IMR-90 (cell line): ENCODE measurements at regions not wholly inside any gene's neighbourhood (a gene's known extent, or its start where the extent isn't known, plus 50 kb on each side); places are given as distances from the start of the nearest gene placed in this dataset.

ENCODE experiments used
- ATAC-seq: fragments of 200-7000 bp; cut with Tn5 transposase; 2 replicates; pipeline ENCODE4 v1.9.1; 2020; ENCODE audit warnings: low read depth, mild to moderate bottlenecking, moderate library complexity
- BruUV-seq: library from RNA; stranded (reverse); fragments of 400-500 nt; replicated peaks from 2 replicates; lab custom pipeline; 2021; lab: Mats Ljungman, UMichigan
- CTCF ChIA-PET: fragments of 300-600 bp; formaldehyde crosslinking; extraction: SDS; loops from one replicate; lab custom pipeline; 2021; ENCODE audit warnings: antibody characterized with exemption; lab: Yijun Ruan, JAX
- POLR2A ChIA-PET: fragments of 300-600 bp; sonication (Branson Sonifier 250); formaldehyde crosslinking; loops from one replicate; lab custom pipeline; 2022; ENCODE audit warnings: antibody characterized with exemption; ENCODE audit not compliant: unreplicated experiment; lab: Charles Lee
- DNase-seq: peaks from one replicate; pipeline ENCODE4 v3.0.0; 2013
- H2AFZ ChIP-seq: replicated peaks from 2 replicates; pipeline ENCODE3; 2013; ENCODE audit warnings: low read length, mild to moderate bottlenecking; ENCODE audit not compliant: poor library complexity
- H2AK5ac ChIP-seq: 2 replicates; pipeline ENCODE4 v1.6.1; 2013; ENCODE audit warnings: low read depth, low read length, inconsistent platforms
- H2AK9ac ChIP-seq: replicated peaks from 2 replicates; pipeline ENCODE3; 2013; ENCODE audit warnings: mild to moderate bottlenecking, low read depth, low read length, moderate library complexity; ENCODE audit not compliant: poor library complexity
- H2BK120ac ChIP-seq: 2 replicates; pipeline ENCODE4 v1.6.1; 2013; ENCODE audit warnings: low read depth, low read length, inconsistent platforms
- H2BK15ac ChIP-seq: 3 replicates; pipeline ENCODE4 v1.6.1; 2013; ENCODE audit warnings: low read depth, low read length, inconsistent platforms
- H2BK20ac ChIP-seq: 2 replicates; pipeline ENCODE4 v1.6.1; 2013; ENCODE audit warnings: low read depth, mild to moderate bottlenecking, inconsistent platforms, low read length, moderate library complexity
- H2BK5ac ChIP-seq: 2 replicates; pipeline ENCODE4 v1.6.1; 2013; ENCODE audit warnings: mild to moderate bottlenecking, low read depth, low read length, inconsistent platforms; ENCODE audit not compliant: poor library complexity, severe bottlenecking
- H3K14ac ChIP-seq: replicated peaks from 2 replicates; pipeline ENCODE4 v1.6.1; 2013; ENCODE audit warnings: low read depth, low read length, inconsistent platforms
- H3K18ac ChIP-seq: 2 replicates; pipeline ENCODE4 v1.6.1; 2013; ENCODE audit warnings: low read depth, low read length, control low read depth
- H3K23ac ChIP-seq: 2 replicates; pipeline ENCODE4 v1.6.1; 2013; ENCODE audit warnings: low read depth, low read length, inconsistent platforms
- H3K27ac ChIP-seq: 2 replicates; pipeline ENCODE4 v1.5.1; 2013; ENCODE audit warnings: mild to moderate bottlenecking, control low read depth, low read length; ENCODE audit not compliant: insufficient read depth
- H3K27me3 ChIP-seq: 2 replicates; pipeline ENCODE4 v1.6.1; 2013; ENCODE audit warnings: low read length; ENCODE audit not compliant: control insufficient read depth, insufficient read depth
- H3K36me3 ChIP-seq: 2 replicates; pipeline ENCODE4 v1.6.1; 2013; ENCODE audit warnings: low read length, mixed read lengths; ENCODE audit not compliant: control insufficient read depth, insufficient read depth
- H3K4ac ChIP-seq: 2 replicates; pipeline ENCODE4 v1.6.1; 2013; ENCODE audit warnings: low read depth, low read length, inconsistent platforms
- H3K4me1 ChIP-seq: 2 replicates; pipeline ENCODE4 v1.6.1; 2013; ENCODE audit warnings: low read length, mixed read lengths; ENCODE audit not compliant: control insufficient read depth, insufficient read depth
- H3K4me2 ChIP-seq: 2 replicates; pipeline ENCODE4 v1.6.1; 2013; ENCODE audit warnings: low read depth, mild to moderate bottlenecking, control low read depth, low read length, moderate library complexity
- H3K4me3 ChIP-seq: 2 replicates; pipeline ENCODE4 v1.5.1; 2013; ENCODE audit warnings: low read depth, mild to moderate bottlenecking, control low read depth, low read length, moderate library complexity; ENCODE audit not compliant: insufficient read depth
- H3K56ac ChIP-seq: 2 replicates; pipeline ENCODE4 v1.6.1; 2013; ENCODE audit warnings: low read length, inconsistent platforms; ENCODE audit not compliant: insufficient read depth; ENCODE audit errors: extremely low read depth
- H3K79me1 ChIP-seq, 2 experiments: 2 replicates each; pipeline ENCODE4 v1.6.1; 2013; ENCODE audit warnings: low read length in 2 of 2, inconsistent platforms in 1 of 2, low read depth in 1 of 2
- H3K9ac ChIP-seq: 2 replicates; pipeline ENCODE4 v1.6.1; 2013; ENCODE audit warnings: low read depth, low read length, control low read depth
- H3K9me1 ChIP-seq: 2 replicates; pipeline ENCODE4 v1.6.1; 2013; ENCODE audit warnings: low read length, inconsistent platforms; ENCODE audit not compliant: insufficient read depth
- H3K9me3 ChIP-seq: 2 replicates; pipeline ENCODE4 v1.6.1; 2013; ENCODE audit warnings: low read length; ENCODE audit not compliant: control insufficient read depth, insufficient read depth
- H4K20me1 ChIP-seq: 2 replicates; pipeline ENCODE4 v1.6.1; 2013; ENCODE audit warnings: low read length, inconsistent platforms; ENCODE audit not compliant: insufficient read depth
- H4K5ac ChIP-seq: 2 replicates; pipeline ENCODE4 v1.6.1; 2013; ENCODE audit warnings: mild to moderate bottlenecking, low read depth, low read length, control low read depth
- H4K8ac ChIP-seq, 2 experiments: 2 replicates each; pipeline ENCODE4 v1.6.1; 2013; ENCODE audit warnings: low read depth in 2 of 2, low read length in 2 of 2, control low read depth in 1 of 2, inconsistent platforms in 1 of 2
- H4K91ac ChIP-seq: 2 replicates; pipeline ENCODE4 v1.6.1; 2013; ENCODE audit warnings: low read depth, low read length, inconsistent platforms; ENCODE audit not compliant: insufficient read depth
- BHLHE40 ChIP-seq: fragments of 150-350 bp; IDR thresholded peaks from 2 replicates; pipeline ENCODE4 v1.6.1; 2016; ENCODE audit warnings: mild to moderate bottlenecking, low read depth, low read length
- CHD1 ChIP-seq: IDR thresholded peaks from 2 replicates; pipeline ENCODE4 v1.6.1; 2012; ENCODE audit warnings: low read depth, low read length, improper control_type of control experiment
- MAFK ChIP-seq: IDR thresholded peaks from 2 replicates; pipeline ENCODE4 v1.6.1; 2012; ENCODE audit warnings: low read depth, low read length, improper control_type of control experiment
- MAZ ChIP-seq: IDR thresholded peaks from 2 replicates; pipeline ENCODE4 v1.6.1; 2012; ENCODE audit warnings: low read depth, mild to moderate bottlenecking, low read length, improper control_type of control experiment, moderate library complexity, borderline replicate concordance
- NFE2L2 ChIP-seq: fragments of 150-350 bp; IDR thresholded peaks from 2 replicates; pipeline ENCODE4 v1.6.1; 2016; ENCODE audit warnings: low read depth, mild to moderate bottlenecking, low read length
- POLR2A ChIP-seq: IDR thresholded peaks from 2 replicates; pipeline ENCODE4 v1.6.1; 2012; ENCODE audit warnings: mild to moderate bottlenecking, low read depth, low read length
- RFX5 ChIP-seq: IDR thresholded peaks from 2 replicates; pipeline ENCODE4 v1.8.0; 2012; ENCODE audit warnings: low read depth, mild to moderate bottlenecking, low read length, moderate library complexity
- WGBS, 2 experiments: methylation state at CpG; one replicate each; pipeline versions ENCODE4 v1.1.5 to v1.1.7; 2013; ENCODE audit warnings: missing lambda C conversion rate in 2 of 2; ENCODE audit not compliant: insufficient read length in 1 of 2; ENCODE audit errors: extremely low coverage in 2 of 2; 5-methylcytosine and 5-hydroxymethylcytosine counted together
- dilution Hi-C: fragments of 300-500 bp; cut with HindIII; formaldehyde crosslinking; loops from one replicate; pipeline ENCODE4 v1.14.3; 2018; ENCODE audit warnings: low sequenced_read_pairs; ENCODE audit not compliant: unreplicated experiment
- in situ Hi-C: fragments of 300-500 bp; cut with MboI; formaldehyde crosslinking; loops from 3 replicates; pipeline ENCODE4 v1.14.3; 2019; ENCODE audit warnings: low sequenced_read_pairs, inconsistent platforms, mixed read lengths
- intact Hi-C: fragments of 100-400 bp; cut with micrococcal nuclease; formaldehyde crosslinking; loops from 2 replicates; pipeline ENCODE4 v1.10.0; 2022
- TF ChIP-seq, protein P1 (sequence below): fragments of 150-350 bp; IDR thresholded peaks from 2 replicates; pipeline ENCODE4 v1.6.1; 2016; ENCODE audit warnings: low read depth, mild to moderate bottlenecking, low read length, moderate library complexity, borderline replicate concordance

DNA sequence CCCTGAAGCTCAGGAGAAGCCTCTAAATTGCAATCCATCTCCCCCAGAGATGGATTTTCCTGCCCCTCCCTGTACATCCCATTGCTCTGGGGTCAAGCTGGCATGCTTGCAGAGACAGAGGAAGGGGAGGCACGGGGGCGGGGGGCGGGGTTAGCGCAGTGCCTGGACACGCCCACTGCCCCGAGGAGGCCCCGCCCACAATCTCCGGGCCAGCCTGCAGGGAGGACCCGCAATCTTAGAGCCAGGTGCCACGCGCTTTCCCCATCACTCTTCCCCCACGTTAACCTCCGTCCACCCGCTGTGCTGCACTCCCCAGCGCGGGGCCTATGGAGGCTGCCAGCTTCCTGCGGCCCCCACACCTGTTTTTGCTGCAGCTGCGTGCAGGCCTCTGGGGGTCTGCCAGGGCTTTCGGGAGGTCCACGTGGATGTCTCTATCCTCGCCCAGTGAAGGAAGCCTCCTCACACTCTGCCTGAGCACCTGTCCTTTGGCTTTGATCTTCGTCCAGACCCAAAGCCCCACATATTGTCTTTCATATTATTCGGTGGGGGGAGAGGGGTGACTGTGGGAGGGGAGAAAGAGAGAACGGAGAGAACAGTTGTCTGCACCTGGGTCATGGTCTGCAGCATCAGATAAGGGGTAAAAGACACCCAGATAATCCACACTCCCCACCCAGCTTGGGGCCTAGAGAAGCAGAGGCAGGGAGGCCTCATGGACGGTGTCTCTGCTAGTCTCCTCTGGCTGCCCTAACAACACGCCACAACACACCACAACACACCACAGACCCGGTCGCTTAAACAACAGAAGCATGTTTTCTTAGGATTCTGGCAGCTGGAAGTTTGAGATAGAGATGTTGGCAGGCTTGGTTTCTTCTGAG, 118.0 kb upstream of the MEF2A start (continued):
- TF ChIP-seq BHLHE40 = no peak

GRCh38 chr15:99449514-99449913, 116.3 kb upstream of the MEF2A start:
- Histone ChIP-seq H3K27me3 (no peaks in the 10 kb centered on the region), H3K18ac (no peak overlapping the region), H2AK9ac (no peak overlapping the region), H4K91ac (peak overlapping the region; percentile 23; the same call in 1 of the 2 replicates), H3K4me2 (no peak overlapping the region), H3K56ac (no peak overlapping the region), H3K4me3 (no peak overlapping the region), H3K36me3 (no peaks in the 10 kb centered on the region), H3K9me1 (peaks cover 25% of the 10 kb centered on the region), H2AK5ac (peak overlapping the region; percentile 59; the same call in 1 of the 2 replicates), H3K4me1 (peaks cover 23% of the 10 kb centered on the region), H3K4ac (peak overlapping the region; percentile 58; the same call in 1 of the 2 replicates), H2AFZ (no peak overlapping the region), H3K9ac (no peak overlapping the region), H3K14ac (no peak overlapping the region), H3K9me3 (no peaks in the 10 kb centered on the region), H2BK120ac (peak overlapping the region; percentile 50; the same call in 1 of the 2 replicates), H4K8ac (no peak overlapping the region), H3K27ac (no peak overlapping the region), H3K79me1 (no peaks in the 10 kb centered on the region), H2BK5ac (no peak overlapping the region), H4K20me1 (no peaks in the 10 kb centered on the region), H4K5ac (no peak overlapping the region), H3K23ac (no peak overlapping the region), H2BK15ac (peak overlapping the region; percentile 61; the same call in 1 of the 3 replicates), H2BK20ac (peak overlapping the region; percentile 20; the same call in 1 of the 2 replicates)
- intact Hi-C loops (no loop called here), in situ Hi-C loops (no loop called here), dilution Hi-C loops (no loop called here)
- BruUV-seq = no TSS peak
- DNase-seq (peak; percentile 47), ATAC-seq (no peak)
- TF ChIP-seq MAZ = no peak
- TF ChIP-seq CHD1 = no peak
- TF ChIP-seq POLR2A = no peak
- TF ChIP-seq, protein P1, sequence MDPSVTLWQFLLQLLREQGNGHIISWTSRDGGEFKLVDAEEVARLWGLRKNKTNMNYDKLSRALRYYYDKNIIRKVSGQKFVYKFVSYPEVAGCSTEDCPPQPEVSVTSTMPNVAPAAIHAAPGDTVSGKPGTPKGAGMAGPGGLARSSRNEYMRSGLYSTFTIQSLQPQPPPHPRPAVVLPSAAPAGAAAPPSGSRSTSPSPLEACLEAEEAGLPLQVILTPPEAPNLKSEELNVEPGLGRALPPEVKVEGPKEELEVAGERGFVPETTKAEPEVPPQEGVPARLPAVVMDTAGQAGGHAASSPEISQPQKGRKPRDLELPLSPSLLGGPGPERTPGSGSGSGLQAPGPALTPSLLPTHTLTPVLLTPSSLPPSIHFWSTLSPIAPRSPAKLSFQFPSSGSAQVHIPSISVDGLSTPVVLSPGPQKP = no peak
- TF ChIP-seq RFX5 = no peak
- TF ChIP-seq MAFK = peak; percentile 93
- no peak for TF ChIP-seq NFE2L2
- WGBS, 2 experiments = no CpG with 5 or more reads among the region's 4 CpGs
- CTCF ChIA-PET = no interaction called here
- POLR2A ChIA-PET = no interaction called here
